B cell (primary cell): ENCODE measurements at regions not wholly inside any gene's neighbourhood (a gene's known extent, or its start where the extent isn't known, plus 50 kb on each side); places are given as distances from the start of the nearest gene placed in this dataset.

Source experiments
- EZH2 ChIP-seq: IDR thresholded peaks from 2 replicates; pipeline ENCODE4 v1.6.1; 2012; ENCODE audit warnings: borderline replicate concordance, low read depth, mild to moderate bottlenecking, moderate library complexity, low read length; ENCODE audit not compliant: insufficient read depth, poor library complexity, severe bottlenecking
- TF ChIP-seq, protein P1 (sequence below): fragments of 200-600 bp; IDR thresholded peaks from one replicate; pipeline ENCODE4 v1.8.0; 2022; ENCODE audit warnings: antibody characterized with exemption, mild to moderate bottlenecking

DNA sequence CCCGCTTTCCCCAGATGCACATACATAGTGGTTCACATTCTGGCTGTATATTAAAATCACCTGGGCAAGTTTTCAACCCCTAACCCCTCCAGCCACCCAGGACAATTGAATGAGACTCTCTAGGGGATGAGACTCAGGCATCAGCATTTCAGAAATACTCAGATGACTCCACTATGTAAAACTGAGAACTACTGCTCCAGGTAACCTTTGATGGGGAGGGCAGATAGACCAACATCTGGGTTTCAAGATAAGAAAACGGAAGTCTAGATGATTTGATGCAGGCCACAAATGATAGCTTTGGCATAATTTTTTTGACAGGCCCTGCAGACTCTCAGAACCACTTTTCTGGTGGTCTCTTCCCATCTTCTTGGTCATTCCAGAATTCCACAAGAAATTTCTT lies 341.1 kb downstream of the EMP1 start:
- TF ChIP-seq, protein P1, sequence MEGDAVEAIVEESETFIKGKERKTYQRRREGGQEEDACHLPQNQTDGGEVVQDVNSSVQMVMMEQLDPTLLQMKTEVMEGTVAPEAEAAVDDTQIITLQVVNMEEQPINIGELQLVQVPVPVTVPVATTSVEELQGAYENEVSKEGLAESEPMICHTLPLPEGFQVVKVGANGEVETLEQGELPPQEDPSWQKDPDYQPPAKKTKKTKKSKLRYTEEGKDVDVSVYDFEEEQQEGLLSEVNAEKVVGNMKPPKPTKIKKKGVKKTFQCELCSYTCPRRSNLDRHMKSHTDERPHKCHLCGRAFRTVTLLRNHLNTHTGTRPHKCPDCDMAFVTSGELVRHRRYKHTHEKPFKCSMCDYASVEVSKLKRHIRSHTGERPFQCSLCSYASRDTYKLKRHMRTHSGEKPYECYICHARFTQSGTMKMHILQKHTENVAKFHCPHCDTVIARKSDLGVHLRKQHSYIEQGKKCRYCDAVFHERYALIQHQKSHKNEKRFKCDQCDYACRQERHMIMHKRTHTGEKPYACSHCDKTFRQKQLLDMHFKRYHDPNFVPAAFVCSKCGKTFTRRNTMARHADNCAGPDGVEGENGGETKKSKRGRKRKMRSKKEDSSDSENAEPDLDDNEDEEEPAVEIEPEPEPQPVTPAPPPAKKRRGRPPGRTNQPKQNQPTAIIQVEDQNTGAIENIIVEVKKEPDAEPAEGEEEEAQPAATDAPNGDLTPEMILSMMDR, result no peak
- no peak for TF ChIP-seq EZH2
